ENCODE measurements at regions not wholly inside any gene's neighbourhood (a gene's known extent, or its start where the extent isn't known, plus 50 kb on each side); places are given as distances from the start of the nearest gene placed in this dataset.

DNA sequence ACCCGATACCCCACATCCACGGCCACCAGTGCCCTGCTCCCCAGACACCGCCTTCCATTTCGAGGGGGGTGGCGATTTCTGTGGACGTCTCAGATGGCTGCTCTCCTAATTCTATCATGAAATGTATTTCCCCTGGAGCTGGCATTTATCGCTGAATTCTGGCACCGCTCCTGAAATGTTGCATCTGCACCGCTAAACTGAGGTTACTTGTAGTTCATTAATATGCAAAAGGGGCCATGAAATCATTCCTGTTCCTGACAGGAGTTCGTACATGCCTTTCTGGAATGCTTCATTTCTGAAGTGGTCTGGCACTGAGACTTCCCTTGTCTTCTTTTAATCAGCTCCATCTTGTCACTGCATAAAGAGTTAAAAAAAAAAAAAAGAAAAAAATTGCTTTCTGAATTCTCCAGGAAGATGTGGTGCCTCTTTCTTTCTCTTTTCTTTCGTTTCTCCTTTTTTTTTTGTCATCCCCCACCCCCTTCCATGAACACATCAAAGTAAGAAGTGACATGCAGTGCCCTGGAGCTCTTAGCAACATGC is 97.7 kb upstream of the SMARCA2 start:
- no peak overlapping the region for H3K27ac Mint-ChIP-seq (ENCODE audit: unreplicated experiment)
- H3K36me3 Mint-ChIP-seq (ENCODE audit: unreplicated experiment): no peaks in the 10 kb centered on the region
- TF ChIP-seq, protein P1, sequence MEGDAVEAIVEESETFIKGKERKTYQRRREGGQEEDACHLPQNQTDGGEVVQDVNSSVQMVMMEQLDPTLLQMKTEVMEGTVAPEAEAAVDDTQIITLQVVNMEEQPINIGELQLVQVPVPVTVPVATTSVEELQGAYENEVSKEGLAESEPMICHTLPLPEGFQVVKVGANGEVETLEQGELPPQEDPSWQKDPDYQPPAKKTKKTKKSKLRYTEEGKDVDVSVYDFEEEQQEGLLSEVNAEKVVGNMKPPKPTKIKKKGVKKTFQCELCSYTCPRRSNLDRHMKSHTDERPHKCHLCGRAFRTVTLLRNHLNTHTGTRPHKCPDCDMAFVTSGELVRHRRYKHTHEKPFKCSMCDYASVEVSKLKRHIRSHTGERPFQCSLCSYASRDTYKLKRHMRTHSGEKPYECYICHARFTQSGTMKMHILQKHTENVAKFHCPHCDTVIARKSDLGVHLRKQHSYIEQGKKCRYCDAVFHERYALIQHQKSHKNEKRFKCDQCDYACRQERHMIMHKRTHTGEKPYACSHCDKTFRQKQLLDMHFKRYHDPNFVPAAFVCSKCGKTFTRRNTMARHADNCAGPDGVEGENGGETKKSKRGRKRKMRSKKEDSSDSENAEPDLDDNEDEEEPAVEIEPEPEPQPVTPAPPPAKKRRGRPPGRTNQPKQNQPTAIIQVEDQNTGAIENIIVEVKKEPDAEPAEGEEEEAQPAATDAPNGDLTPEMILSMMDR (IDR thresholded peaks at IDR 0.05): no peak
- no peak overlapping the region for H3K4me3 Mint-ChIP-seq (ENCODE audit: unreplicated experiment)
- no peaks in the 10 kb centered on the region for H3K4me1 Mint-ChIP-seq (ENCODE audit: unreplicated experiment)
- DNase-seq (ENCODE audit: extremely low spot score, unreplicated experiment): no peak
- H3K27me3 Mint-ChIP-seq (ENCODE audit: unreplicated experiment): no peaks in the 10 kb centered on the region
- no peaks in the 10 kb centered on the region for H3K9me3 Mint-ChIP-seq (ENCODE audit: unreplicated experiment)

DNA sequence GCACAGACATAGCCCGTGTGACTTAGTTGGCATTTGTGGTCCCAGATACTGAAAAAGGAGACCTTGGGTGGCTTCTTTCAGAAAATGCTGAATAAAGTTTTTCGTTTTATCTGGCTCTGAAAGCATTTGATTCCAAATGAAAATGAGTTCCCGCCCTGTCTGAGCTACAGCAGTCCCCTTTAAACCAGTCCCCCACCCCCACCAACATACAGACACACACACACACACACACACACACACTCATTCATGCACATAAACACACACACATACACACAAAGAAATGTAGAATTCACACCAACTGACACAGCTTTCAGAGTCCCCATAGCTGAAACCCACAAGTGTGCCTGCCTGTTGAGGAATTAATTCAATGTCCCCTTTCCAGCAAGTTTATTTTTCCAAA is 97.0 kb upstream of the SMARCA2 start:
- no peak for DNase-seq (ENCODE audit: extremely low spot score, unreplicated experiment)
- H3K36me3 Mint-ChIP-seq (ENCODE audit: unreplicated experiment): no peaks in the 10 kb centered on the region
- H3K4me3 Mint-ChIP-seq (ENCODE audit: unreplicated experiment): no peak overlapping the region
- no peaks in the 10 kb centered on the region for H3K9me3 Mint-ChIP-seq (ENCODE audit: unreplicated experiment)
- TF ChIP-seq, protein P1 (IDR thresholded peaks at IDR 0.05): no peak
- H3K27ac Mint-ChIP-seq (ENCODE audit: unreplicated experiment): no peak overlapping the region
- H3K4me1 Mint-ChIP-seq (ENCODE audit: unreplicated experiment): no peaks in the 10 kb centered on the region
- no peaks in the 10 kb centered on the region for H3K27me3 Mint-ChIP-seq (ENCODE audit: unreplicated experiment)

DNA sequence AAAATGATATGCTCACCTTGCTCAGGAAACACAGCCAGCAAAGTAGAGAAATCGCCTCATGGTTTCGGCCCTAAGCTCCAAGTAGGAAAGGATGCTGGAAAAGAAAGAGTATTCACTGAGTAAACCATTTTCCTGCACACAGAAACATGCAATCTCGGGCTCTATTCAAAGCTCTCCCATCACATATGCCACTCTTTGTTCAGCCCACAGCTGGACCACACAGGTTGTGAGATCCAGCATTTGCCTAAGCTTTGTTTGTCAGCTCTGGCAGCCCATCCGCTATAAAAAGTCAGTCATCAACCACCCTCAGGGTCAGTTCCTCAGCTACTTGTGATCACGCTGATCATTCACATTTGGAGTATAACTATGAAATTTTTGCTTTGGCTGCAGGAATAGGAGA is 96.5 kb upstream of the SMARCA2 start:
- H3K4me3 Mint-ChIP-seq (ENCODE audit: unreplicated experiment): no peak overlapping the region
- H3K27me3 Mint-ChIP-seq (ENCODE audit: unreplicated experiment): no peaks in the 10 kb centered on the region
- H3K27ac Mint-ChIP-seq (ENCODE audit: unreplicated experiment): no peak overlapping the region
- TF ChIP-seq, protein P1 (IDR thresholded peaks at IDR 0.05): no peak
- H3K9me3 Mint-ChIP-seq (ENCODE audit: unreplicated experiment): no peaks in the 10 kb centered on the region
- H3K36me3 Mint-ChIP-seq (ENCODE audit: unreplicated experiment): no peaks in the 10 kb centered on the region
- DNase-seq (ENCODE audit: extremely low spot score, unreplicated experiment): no peak
- no peaks in the 10 kb centered on the region for H3K4me1 Mint-ChIP-seq (ENCODE audit: unreplicated experiment)

DNA sequence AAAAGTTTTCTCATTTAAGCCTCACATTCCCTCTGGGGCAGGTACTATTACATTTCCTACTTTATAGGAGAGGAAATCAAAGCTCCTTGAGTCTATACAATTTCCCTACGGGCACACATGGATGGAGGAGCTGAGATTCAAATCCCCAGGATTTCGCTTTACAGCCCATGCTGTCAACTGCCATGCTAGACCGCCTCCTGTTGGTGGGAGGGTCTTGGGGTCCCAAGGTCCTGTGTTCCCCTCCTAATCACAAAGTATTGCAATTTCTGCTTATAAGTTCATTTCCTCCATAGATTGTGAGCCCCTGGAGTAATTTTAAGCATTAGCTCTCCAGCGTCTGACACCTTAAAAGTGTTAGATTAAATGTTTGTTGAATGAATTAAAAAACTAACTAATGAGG is 95.9 kb upstream of the SMARCA2 start:
- no peaks in the 10 kb centered on the region for H3K9me3 Mint-ChIP-seq (ENCODE audit: unreplicated experiment)
- no peaks in the 10 kb centered on the region for H3K27me3 Mint-ChIP-seq (ENCODE audit: unreplicated experiment)
- no peak overlapping the region for H3K27ac Mint-ChIP-seq (ENCODE audit: unreplicated experiment)
- no peaks in the 10 kb centered on the region for H3K4me1 Mint-ChIP-seq (ENCODE audit: unreplicated experiment)
- no peaks in the 10 kb centered on the region for H3K36me3 Mint-ChIP-seq (ENCODE audit: unreplicated experiment)
- no peak for DNase-seq (ENCODE audit: extremely low spot score, unreplicated experiment)
- TF ChIP-seq, protein P1 (IDR thresholded peaks at IDR 0.05): no peak
- H3K4me3 Mint-ChIP-seq (ENCODE audit: unreplicated experiment): no peak overlapping the region

DNA sequence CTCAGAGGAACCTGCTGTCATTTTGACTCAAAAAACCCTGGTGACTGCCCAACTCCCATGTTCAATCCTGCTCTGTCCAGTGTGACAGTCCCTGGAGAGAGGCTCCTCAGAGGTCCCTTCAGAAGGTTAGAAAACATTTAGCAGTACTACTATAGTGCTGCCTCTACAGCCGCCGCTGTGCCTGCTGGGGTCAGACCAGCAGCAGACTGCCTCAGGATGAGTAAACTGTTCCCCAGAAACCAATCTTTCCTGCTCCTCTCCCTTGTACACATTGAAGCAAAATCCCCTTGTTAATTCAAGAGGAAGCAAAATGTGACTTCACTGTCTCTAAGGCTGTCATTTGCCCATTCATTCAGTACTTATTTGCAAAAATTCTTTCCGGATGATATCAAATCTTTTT is 94.8 kb upstream of the SMARCA2 start:
- Mint-ChIP-seq H3K27me3 (ENCODE audit: unreplicated experiment) (no peaks in the 10 kb centered on the region), H3K4me3 (ENCODE audit: unreplicated experiment) (no peak overlapping the region), H3K36me3 (ENCODE audit: unreplicated experiment) (no peaks in the 10 kb centered on the region), H3K9me3 (ENCODE audit: unreplicated experiment) (no peaks in the 10 kb centered on the region), H3K4me1 (ENCODE audit: unreplicated experiment) (no peaks in the 10 kb centered on the region), H3K27ac (ENCODE audit: unreplicated experiment) (no peak overlapping the region)
- TF ChIP-seq, protein P1 (IDR thresholded peaks at IDR 0.05): no peak
- no peak for DNase-seq (ENCODE audit: extremely low spot score, unreplicated experiment)

Measured in osteocyte (in vitro differentiated cells).